H1 (cell line): ENCODE measurements at regions not wholly inside any gene's neighbourhood (a gene's known extent, or its start where the extent isn't known, plus 50 kb on each side); places are given as distances from the start of the nearest gene placed in this dataset.

Source experiments
- CTCF ChIA-PET: fragments of 300-600 bp; sonication (Branson Sonifier 250); formaldehyde crosslinking; loops from one replicate; lab custom pipeline; 2021; ENCODE audit not compliant: partially characterized antibody; lab: Charles Lee
- POLR2A ChIA-PET: fragments of 300-600 bp; sonication (Branson Sonifier 250); formaldehyde crosslinking; loops from one replicate; lab custom pipeline; 2021; ENCODE audit warnings: inconsistent platforms; ENCODE audit not compliant: partially characterized antibody; lab: Charles Lee
- DNase-seq, 2 experiments: peaks; one replicate each; pipeline versions ENCODE4 v3.0.0 to v3.0.0-alpha.2; 2010 to 2022; ENCODE audit warnings: low spot score in 2 of 2, low read depth in 1 of 2, mixed read lengths in 1 of 2
- FAIRE-seq: peaks from 2 replicates; lab custom pipeline; 2011; peaks lifted over from hg19 to GRCh38; lab: Jason Lieb, UNC
- H2AFZ ChIP-seq: 2 replicates; pipeline ENCODE4 v1.8.1; 2012; ENCODE audit warnings: low read length, inconsistent platforms
- H2AK5ac ChIP-seq: 2 replicates; pipeline ENCODE4 v1.6.1; 2013; ENCODE audit warnings: low read depth, low read length
- H2BK120ac ChIP-seq: replicated peaks from 2 replicates; pipeline ENCODE3; 2013; ENCODE audit warnings: low read depth, low read length, inconsistent platforms
- H2BK12ac ChIP-seq: 2 replicates; pipeline ENCODE4 v1.6.1; 2013; ENCODE audit warnings: low read depth, low read length
- H2BK15ac ChIP-seq: 2 replicates; pipeline ENCODE4 v1.6.1; 2013; ENCODE audit warnings: low read length
- H2BK20ac ChIP-seq: 2 replicates; pipeline ENCODE4 v1.6.1; 2013; ENCODE audit warnings: low read length
- H2BK5ac ChIP-seq: 2 replicates; pipeline ENCODE4 v1.6.1; 2013; ENCODE audit warnings: low read depth, low read length
- H3K14ac ChIP-seq: 2 replicates; pipeline ENCODE4 v1.6.1; 2013; ENCODE audit warnings: inconsistent platforms; ENCODE audit not compliant: insufficient read length
- H3K18ac ChIP-seq: 2 replicates; pipeline ENCODE4 v1.6.1; 2013; ENCODE audit warnings: low read length; ENCODE audit errors: extremely low read depth
- H3K23ac ChIP-seq: 2 replicates; pipeline ENCODE4 v1.6.1; 2013; ENCODE audit warnings: inconsistent platforms; ENCODE audit not compliant: insufficient read length
- H3K23me2 ChIP-seq: 2 replicates; pipeline ENCODE4 v1.6.1; 2013; ENCODE audit warnings: low read depth, low read length
- H3K27ac ChIP-seq: 2 replicates; pipeline ENCODE4 v1.6.1; 2011; ENCODE audit warnings: low read depth, low read length, inconsistent platforms
- H3K27me3 ChIP-seq, 4 experiments: replicated peaks in 1 of 4; 1 replicate in 1 of 4; 2 replicates in 3 of 4; pipeline versions ENCODE4 v1.6.1 to v1.8.1; 2011 to 2013; ENCODE audit warnings: low read length in 3 of 4, mild to moderate bottlenecking in 3 of 4, inconsistent platforms in 2 of 4, mixed read lengths in 2 of 4, moderate library complexity in 1 of 4; ENCODE audit not compliant: control insufficient read depth in 3 of 4, insufficient read depth in 3 of 4; ENCODE audit errors: extremely low read depth in 1 of 4
- H3K36me3 ChIP-seq, 4 experiments: 2 replicates each; pipeline versions ENCODE4 v1.6.1 to v1.8.1; 2011 to 2013; ENCODE audit warnings: mild to moderate bottlenecking in 4 of 4, low read length in 3 of 4, moderate library complexity in 2 of 4, control low read depth in 1 of 4, inconsistent platforms in 1 of 4; ENCODE audit not compliant: insufficient read depth in 4 of 4, control insufficient read depth in 2 of 4
- H3K4ac ChIP-seq: replicated peaks from 2 replicates; pipeline ENCODE3; 2013; ENCODE audit warnings: low read length, low read depth, mixed read lengths, inconsistent platforms; ENCODE audit not compliant: insufficient read length
- H3K4me1 ChIP-seq, 4 experiments: replicated peaks in 1 of 4; 1 replicate in 1 of 4; 2 replicates in 3 of 4; pipeline versions ENCODE4 v1.6.1 to v1.8.1; 2011 to 2013; ENCODE audit warnings: low read length in 3 of 4, inconsistent platforms in 2 of 4, mixed read lengths in 1 of 4; ENCODE audit not compliant: insufficient read depth in 4 of 4, control insufficient read depth in 3 of 4
- H3K4me2 ChIP-seq, 2 experiments: 2 replicates each; pipeline versions ENCODE4 v1.6.1 to v1.8.1; 2011 to 2013; ENCODE audit warnings: low read depth in 2 of 2, low read length in 2 of 2, control low read depth in 1 of 2, inconsistent platforms in 1 of 2, mild to moderate bottlenecking in 1 of 2; ENCODE audit not compliant: insufficient read depth in 1 of 2
- H3K4me3 ChIP-seq, 4 experiments: fragments of 200-600, 300-600 bp in 1 of 4; sonication (generic), shearing (Covaris generic), sonication (Bioruptor Twin) in 1 of 4; 2 replicates each; pipeline versions ENCODE4 v1.5.1 to v1.8.1; 2011 to 2016; ENCODE audit warnings: low read length in 4 of 4, low read depth in 3 of 4, control low read depth in 2 of 4, inconsistent platforms in 2 of 4, mild to moderate bottlenecking in 2 of 4, mixed read lengths in 1 of 4, moderate library complexity in 1 of 4; ENCODE audit not compliant: insufficient read depth in 2 of 4; ENCODE audit errors: extremely low read depth in 1 of 4
- H3K56ac ChIP-seq: replicated peaks from 2 replicates; pipeline ENCODE3; 2013; ENCODE audit warnings: low read depth, mild to moderate bottlenecking, mixed read lengths, low read length, inconsistent platforms; ENCODE audit not compliant: insufficient read length
- H3K79me1 ChIP-seq: 2 replicates; pipeline ENCODE4 v1.6.1; 2013; ENCODE audit warnings: low read depth, low read length, control low read depth
- H3K79me2 ChIP-seq, 2 experiments: 2 replicates each; pipeline versions ENCODE4 v1.6.1 to v1.8.1; 2012 to 2013; ENCODE audit warnings: low read length in 2 of 2, mild to moderate bottlenecking in 2 of 2, inconsistent platforms in 1 of 2; ENCODE audit not compliant: insufficient read depth in 2 of 2, control insufficient read depth in 1 of 2
- H3K9ac ChIP-seq, 4 experiments: replicated peaks in 1 of 4; 1 replicate in 1 of 4; 2 replicates in 3 of 4; pipeline versions ENCODE4 v1.6.1 to v1.8.1; 2011 to 2013; ENCODE audit warnings: low read depth in 3 of 4, low read length in 3 of 4, control low read depth in 2 of 4, mild to moderate bottlenecking in 2 of 4, moderate library complexity in 2 of 4, inconsistent platforms in 1 of 4; ENCODE audit errors: extremely low read depth in 1 of 4
- H3K9me3 ChIP-seq, 2 experiments: 2 replicates each; pipeline versions ENCODE4 v1.6.1 to v1.8.1; 2012 to 2013; ENCODE audit warnings: mild to moderate bottlenecking in 2 of 2, moderate library complexity in 2 of 2, control low read depth in 1 of 2, inconsistent platforms in 1 of 2, low read depth in 1 of 2, low read length in 1 of 2, mixed read lengths in 1 of 2; ENCODE audit not compliant: insufficient read depth in 2 of 2
- H4K20me1 ChIP-seq, 2 experiments: replicated peaks in 1 of 2; 2 replicates each; pipeline versions ENCODE3 to v1.8.1; 2011 to 2013; ENCODE audit warnings: inconsistent platforms in 2 of 2, low read length in 2 of 2, mild to moderate bottlenecking in 1 of 2; ENCODE audit not compliant: insufficient read depth in 2 of 2, control insufficient read depth in 1 of 2
- H4K5ac ChIP-seq: 2 replicates; pipeline ENCODE4 v1.6.1; 2013; ENCODE audit warnings: low read length, low read depth, mixed read lengths, inconsistent platforms; ENCODE audit not compliant: insufficient read length
- H4K8ac ChIP-seq: 2 replicates; pipeline ENCODE4 v1.8.0; 2013; ENCODE audit warnings: mild to moderate bottlenecking, moderate library complexity, low read length, inconsistent platforms; ENCODE audit not compliant: insufficient read depth; ENCODE audit errors: extremely low read depth
- H4K91ac ChIP-seq: replicated peaks from 2 replicates; pipeline ENCODE3; 2013; ENCODE audit warnings: low read length, mixed read lengths, inconsistent platforms; ENCODE audit not compliant: insufficient read length
- TAF1 ChIP-seq: IDR thresholded peaks from 2 replicates; pipeline ENCODE4 v1.6.1; 2011; ENCODE audit warnings: mild to moderate bottlenecking, low read depth, low read length
- WGBS, 2 experiments: shearing (Covaris generic) in 1 of 2; methylation state at CpG; one replicate each; pipeline versions ENCODE4 v1.1.6 to v1.1.7; 2013 to 2015; ENCODE audit warnings: low lambda C conversion rate in 2 of 2, mixed read lengths in 2 of 2, inconsistent platforms in 1 of 2, low coverage in 1 of 2, missing lambda C conversion rate in 1 of 2; ENCODE audit not compliant: insufficient replicate concordance in 2 of 2, insufficient coverage in 1 of 2, insufficient read length in 1 of 2; ENCODE audit errors: extremely low coverage in 1 of 2, missing lambda C conversion rate in 1 of 2; 5-methylcytosine and 5-hydroxymethylcytosine counted together

DNA sequence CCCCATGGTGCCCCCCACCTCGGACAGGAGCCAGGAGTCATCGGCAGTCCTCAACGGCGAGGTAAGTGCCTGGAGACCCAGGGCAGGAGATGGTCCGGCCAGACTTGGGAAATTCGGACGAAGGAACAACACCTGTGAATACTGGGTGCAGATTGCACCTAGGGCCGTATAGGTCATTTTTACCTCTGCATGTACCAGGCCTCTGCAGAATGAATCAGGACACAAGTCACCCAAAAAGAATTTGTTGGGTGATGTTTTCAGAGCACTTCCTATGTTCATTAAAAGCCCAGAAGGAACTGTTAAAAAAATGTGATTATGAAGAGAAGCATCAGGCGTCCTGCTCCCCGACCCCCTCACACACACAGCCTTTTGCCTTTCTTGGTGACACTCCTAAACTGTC lies 93.9 kb downstream of the C11orf91 start:
- Histone ChIP-seq H4K5ac (no peak overlapping the region), H3K23me2 (no peaks in the 10 kb centered on the region), H3K14ac (no peak overlapping the region), H3K9ac (no peak overlapping the region), H3K4me3 (no peak overlapping the region), H4K91ac (no peak overlapping the region), H3K79me2 (no peaks in the 10 kb centered on the region), H4K8ac (no peak overlapping the region), H3K18ac (no peak overlapping the region), H2BK20ac (no peak overlapping the region), H3K79me1 (no peaks in the 10 kb centered on the region), H2AFZ (no peak overlapping the region), H3K27ac (no peak overlapping the region), H2AK5ac (no peak overlapping the region), H3K27me3 (no peaks in the 10 kb centered on the region), H4K20me1 (no peaks in the 10 kb centered on the region), H3K36me3 (no peaks in the 10 kb centered on the region), H3K56ac (no peak overlapping the region), H3K4me1 (no peaks in the 10 kb centered on the region), H3K4ac (no peak overlapping the region), H2BK12ac (no peak overlapping the region), H3K9me3 (no peaks in the 10 kb centered on the region), H3K23ac (no peak overlapping the region), H3K4me2 (no peak overlapping the region), H2BK15ac (no peak overlapping the region), H2BK120ac (no peak overlapping the region), H2BK5ac (no peak overlapping the region)
- POLR2A ChIA-PET, result no interaction called here
- TF ChIP-seq TAF1, result no peak
- FAIRE-seq (no peak), DNase-seq (no peak)
- CTCF ChIA-PET, result no interaction called here
- WGBS, 2 experiments, result 88% methylated on average over 10 of the region's 10 CpGs; no CpG with 5 or more reads in 1 of the 2 experiments
